HEK293 (cell line): ENCODE measurements at regions not wholly inside any gene's neighbourhood (a gene's known extent, or its start where the extent isn't known, plus 50 kb on each side); places are given as distances from the start of the nearest gene placed in this dataset.

Experiments used
- CTCF ChIA-PET: fragments of 350-600 bp; formaldehyde crosslinking; extraction: SDS; loops from one replicate; lab custom pipeline; 2021; ENCODE audit warnings: antibody characterized with exemption; lab: Yijun Ruan, JAX
- POLR2A ChIA-PET: fragments of 300-600 bp; formaldehyde crosslinking; extraction: SDS; loops from one replicate; lab custom pipeline; 2020; ENCODE audit warnings: antibody characterized with exemption, inconsistent platforms; lab: Yijun Ruan, JAX
- H3K27ac ChIP-seq: fragments of 200-500 bp; sonication (Bioruptor generic); 2 replicates; pipeline ENCODE4 v1.5.1; 2014; ENCODE audit warnings: low read depth, low read length, control low read depth, inconsistent platforms; ENCODE audit errors: extremely low read depth
- H3K36me3 ChIP-seq, 2 experiments: fragments of 200-500 bp in 1 of 2; sonication (Bioruptor generic) in 1 of 2; 1 replicate in 1 of 2; 2 replicates in 1 of 2; pipeline ENCODE4 v1.5.1; 2014 to 2017; ENCODE audit warnings: inconsistent platforms in 2 of 2, low read length in 2 of 2; ENCODE audit not compliant: control insufficient read depth in 2 of 2, insufficient read depth in 1 of 2
- H3K4me1 ChIP-seq: fragments of 200-500 bp; sonication (Bioruptor generic); 2 replicates; pipeline ENCODE4 v1.5.1; 2014; ENCODE audit warnings: mild to moderate bottlenecking, low read length, inconsistent platforms; ENCODE audit not compliant: control insufficient read depth, insufficient read depth
- H3K4me3 ChIP-seq: 2 replicates; pipeline ENCODE4 v1.5.1; 2011; ENCODE audit warnings: low read depth, mild to moderate bottlenecking, control low read depth, low read length, moderate library complexity
- H3K9me3 ChIP-seq: fragments of 200-500 bp; sonication (Bioruptor generic); 2 replicates; pipeline ENCODE4 v1.5.1; 2014; ENCODE audit warnings: low read depth, low read length, inconsistent platforms; ENCODE audit not compliant: control insufficient read depth, insufficient read depth
- BCL11A ChIP-seq: fragments of 450-650 bp; formaldehyde crosslinking; IDR thresholded peaks from 2 replicates; pipeline ENCODE4 v1.5.1; 2016; ENCODE audit warnings: low read depth, missing biosample characterization, missing genetic modification characterization
- FEZF1 ChIP-seq: fragments of 450-650 bp; formaldehyde crosslinking; IDR thresholded peaks from 2 replicates; pipeline ENCODE4 v1.5.1; 2016; ENCODE audit warnings: missing biosample characterization, missing genetic modification characterization
- KLF10 ChIP-seq: fragments of 450-650 bp; IDR thresholded peaks from 2 replicates; pipeline ENCODE4 v1.5.1; 2018; ENCODE audit warnings: missing biosample characterization, mild to moderate bottlenecking, missing genetic modification characterization
- KLF8 ChIP-seq: fragments of 450-650 bp; formaldehyde crosslinking; IDR thresholded peaks from 2 replicates; pipeline ENCODE4 v1.5.1; 2016; ENCODE audit warnings: missing biosample characterization, missing genetic modification characterization
- OVOL3 ChIP-seq: fragments of 450-650 bp; formaldehyde crosslinking; IDR thresholded peaks from 2 replicates; pipeline ENCODE4 v1.5.1; 2016; ENCODE audit warnings: missing biosample characterization, missing genetic modification characterization
- PRDM1 ChIP-seq: fragments of 450-650 bp; formaldehyde crosslinking; IDR thresholded peaks from 2 replicates; pipeline ENCODE4; 2016; ENCODE audit warnings: missing biosample characterization, missing genetic modification characterization
- SP3 ChIP-seq: fragments of 450-650 bp; formaldehyde crosslinking; IDR thresholded peaks from 2 replicates; pipeline ENCODE4 v1.5.1; 2016; ENCODE audit warnings: missing biosample characterization, missing genetic modification characterization
- SP7 ChIP-seq: fragments of 450-650 bp; formaldehyde crosslinking; IDR thresholded peaks from 2 replicates; pipeline ENCODE4 v1.5.1; 2016; ENCODE audit warnings: missing biosample characterization, missing genetic modification characterization
- WT1 ChIP-seq: fragments of 450-650 bp; formaldehyde crosslinking; IDR thresholded peaks from 2 replicates; pipeline ENCODE4 v1.5.1; 2016; ENCODE audit warnings: missing biosample characterization, missing genetic modification characterization
- ZBTB20 ChIP-seq: fragments of 450-650 bp; formaldehyde crosslinking; IDR thresholded peaks from 2 replicates; pipeline ENCODE4 v1.5.1; 2016; ENCODE audit warnings: missing biosample characterization, missing genetic modification characterization
- ZBTB48 ChIP-seq: fragments of 450-650 bp; formaldehyde crosslinking; IDR thresholded peaks from 2 replicates; pipeline ENCODE4 v1.5.1; 2016; ENCODE audit warnings: missing biosample characterization, missing genetic modification characterization
- ZNF133 ChIP-seq: fragments of 450-650 bp; formaldehyde crosslinking; IDR thresholded peaks from 2 replicates; pipeline ENCODE4 v1.5.1; 2016; ENCODE audit warnings: missing biosample characterization, missing genetic modification characterization
- ZNF341 ChIP-seq: fragments of 450-650 bp; formaldehyde crosslinking; IDR thresholded peaks from 2 replicates; pipeline ENCODE4; 2016; ENCODE audit warnings: low read depth, missing biosample characterization, missing genetic modification characterization
- ZNF350 ChIP-seq: fragments of 450-650 bp; formaldehyde crosslinking; IDR thresholded peaks from 2 replicates; pipeline ENCODE4 v1.5.0; 2017; ENCODE audit warnings: missing biosample characterization, mild to moderate bottlenecking, missing genetic modification characterization
- ZNF366 ChIP-seq: fragments of 450-650 bp; formaldehyde crosslinking; conservative IDR thresholded peaks from 2 replicates; pipeline ENCODE4 v1.5.1; 2016; ENCODE audit warnings: missing biosample characterization, missing genetic modification characterization
- ZNF37A ChIP-seq: fragments of 450-650 bp; IDR thresholded peaks from 2 replicates; pipeline ENCODE4 v1.5.1; 2018; ENCODE audit warnings: missing biosample characterization, missing genetic modification characterization
- ZNF558 ChIP-seq: fragments of 450-650 bp; formaldehyde crosslinking; IDR thresholded peaks from 2 replicates; pipeline ENCODE4 v1.5.1; 2016; ENCODE audit warnings: missing biosample characterization, missing genetic modification characterization
- ZNF600 ChIP-seq: fragments of 450-650 bp; formaldehyde crosslinking; IDR thresholded peaks from 2 replicates; pipeline ENCODE4 v1.5.1; 2016; ENCODE audit warnings: missing biosample characterization, missing genetic modification characterization
- ZNF843 ChIP-seq: fragments of 450-650 bp; formaldehyde crosslinking; IDR thresholded peaks from 2 replicates; pipeline ENCODE4 v1.5.1; 2016; ENCODE audit warnings: missing biosample characterization, missing genetic modification characterization
- ZSCAN16 ChIP-seq: fragments of 450-650 bp; formaldehyde crosslinking; IDR thresholded peaks from 2 replicates; pipeline ENCODE4 v1.5.1; 2016; ENCODE audit warnings: missing biosample characterization, missing genetic modification characterization
- ZXDB ChIP-seq: fragments of 450-650 bp; formaldehyde crosslinking; IDR thresholded peaks from 2 replicates; pipeline ENCODE4 v1.5.1; 2016; ENCODE audit warnings: missing biosample characterization, missing genetic modification characterization
- TF ChIP-seq, protein P1 (sequence below): fragments of 450-650 bp; formaldehyde crosslinking; IDR thresholded peaks from 2 replicates; pipeline ENCODE4 v1.5.1; 2016; ENCODE audit warnings: missing biosample characterization, missing genetic modification characterization
- TF ChIP-seq, protein P2 (sequence below): fragments of 450-650 bp; formaldehyde crosslinking; IDR thresholded peaks from 2 replicates; pipeline ENCODE4 v1.5.1; 2016; ENCODE audit warnings: missing biosample characterization, missing genetic modification characterization
- TF ChIP-seq, protein P3 (sequence below): fragments of 450-650 bp; formaldehyde crosslinking; IDR thresholded peaks from 2 replicates; pipeline ENCODE4 v1.5.1; 2016; ENCODE audit warnings: missing biosample characterization, missing genetic modification characterization
- TF ChIP-seq, protein P4 (sequence below): fragments of 450-650 bp; IDR thresholded peaks from 2 replicates; pipeline ENCODE4 v1.5.1; 2018; ENCODE audit warnings: missing biosample characterization, mild to moderate bottlenecking, missing genetic modification characterization
- TF ChIP-seq, protein P5 (sequence below): fragments of 450-650 bp; formaldehyde crosslinking; IDR thresholded peaks from 2 replicates; pipeline ENCODE4 v1.5.1; 2017; ENCODE audit warnings: missing biosample characterization, missing genetic modification characterization
- TF ChIP-seq, protein P6 (sequence below): fragments of 450-650 bp; formaldehyde crosslinking; IDR thresholded peaks from 2 replicates; pipeline ENCODE4 v1.5.1; 2017; ENCODE audit warnings: missing biosample characterization, missing genetic modification characterization
- TF ChIP-seq, protein P7 (sequence below): fragments of 450-650 bp; formaldehyde crosslinking; IDR thresholded peaks from 2 replicates; pipeline ENCODE4 v1.5.1; 2016; ENCODE audit warnings: missing biosample characterization, missing genetic modification characterization

DNA sequence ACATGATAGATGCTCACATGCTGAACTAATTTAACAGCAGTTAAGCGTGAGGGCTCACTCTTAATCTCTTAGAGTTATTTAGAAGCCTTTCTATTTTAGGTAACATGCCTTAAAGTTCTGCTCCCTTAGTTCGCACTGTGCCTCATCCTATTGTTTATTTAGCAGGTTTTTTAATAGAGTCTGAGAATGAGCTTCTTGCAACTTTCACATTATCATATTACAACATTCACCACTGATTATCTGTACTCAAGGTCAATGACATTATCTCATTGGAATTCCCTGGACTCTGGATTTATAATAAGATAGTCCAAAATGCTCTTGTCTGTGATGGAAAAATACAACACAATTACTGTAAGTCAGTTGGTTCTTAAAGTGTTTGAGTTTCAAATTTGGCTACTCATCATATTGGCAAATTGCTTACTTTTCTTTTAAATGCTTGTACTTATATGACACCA is 183.6 kb upstream of the SLC38A2 start:
- Histone ChIP-seq H3K4me1 (peaks cover 9% of the 10 kb centered on the region), H3K27ac (no peak overlapping the region), H3K9me3 (no peaks in the 10 kb centered on the region), H3K36me3 (no peaks in the 10 kb centered on the region), H3K4me3 (no peak overlapping the region)
- POLR2A ChIA-PET = interaction anchor here (0.7 kb wide), 1 partner anchor 62 kb away, joined by 3 read pairs; no protein-coding TSS in a partner anchor
- CTCF ChIA-PET = no interaction called here
- TF ChIP-seq ZNF350 (tag by site-specific recombination) (0 out of 2 replicates have a peak, but pooled peaks have one; percentile 33), ZBTB48 (peak; percentile 51), BCL11A (tag by site-specific recombination) (peak; percentile 89), ZNF133 (tag by site-specific recombination) (no peak), ZXDB (tag by site-specific recombination) (peak; percentile 61; the same call in 1 of the 2 replicates), ZNF37A (no peak), KLF10 (peak; percentile 34; the same call in 1 of the 2 replicates), ZBTB20 (tag by site-specific recombination) (peak; percentile 98), ZNF843 (tag by site-specific recombination) (peak; percentile 77), ZNF341 (tag by site-specific recombination) (no peak), SP7 (peak; percentile 86), OVOL3 (tag by site-specific recombination) (no peak), ZNF558 (peak; percentile 90), WT1 (tag by site-specific recombination) (peak; percentile 40; the same call in 1 of the 2 replicates), ZNF366 (tag by site-specific recombination) (peak; percentile 88), SP3 (peak; percentile 63), ZNF600 (tag by site-specific recombination) (0 out of 2 replicates have a peak, but pooled peaks have one; percentile 20), FEZF1 (tag by site-specific recombination) (peak; percentile 16; the same call in 1 of the 2 replicates), PRDM1 (peak; percentile 43; the same call in 1 of the 2 replicates), ZSCAN16 (tag by site-specific recombination) (no peak), KLF8 (peak; percentile 55; the same call in 1 of the 2 replicates)
- TF ChIP-seq, protein P1, sequence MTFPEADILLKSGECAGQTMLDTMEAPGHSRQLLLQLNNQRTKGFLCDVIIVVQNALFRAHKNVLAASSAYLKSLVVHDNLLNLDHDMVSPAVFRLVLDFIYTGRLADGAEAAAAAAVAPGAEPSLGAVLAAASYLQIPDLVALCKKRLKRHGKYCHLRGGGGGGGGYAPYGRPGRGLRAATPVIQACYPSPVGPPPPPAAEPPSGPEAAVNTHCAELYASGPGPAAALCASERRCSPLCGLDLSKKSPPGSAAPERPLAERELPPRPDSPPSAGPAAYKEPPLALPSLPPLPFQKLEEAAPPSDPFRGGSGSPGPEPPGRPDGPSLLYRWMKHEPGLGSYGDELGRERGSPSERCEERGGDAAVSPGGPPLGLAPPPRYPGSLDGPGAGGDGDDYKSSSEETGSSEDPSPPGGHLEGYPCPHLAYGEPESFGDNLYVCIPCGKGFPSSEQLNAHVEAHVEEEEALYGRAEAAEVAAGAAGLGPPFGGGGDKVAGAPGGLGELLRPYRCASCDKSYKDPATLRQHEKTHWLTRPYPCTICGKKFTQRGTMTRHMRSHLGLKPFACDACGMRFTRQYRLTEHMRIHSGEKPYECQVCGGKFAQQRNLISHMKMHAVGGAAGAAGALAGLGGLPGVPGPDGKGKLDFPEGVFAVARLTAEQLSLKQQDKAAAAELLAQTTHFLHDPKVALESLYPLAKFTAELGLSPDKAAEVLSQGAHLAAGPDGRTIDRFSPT (tag by site-specific recombination) = peak; percentile 87
- TF ChIP-seq, protein P2, sequence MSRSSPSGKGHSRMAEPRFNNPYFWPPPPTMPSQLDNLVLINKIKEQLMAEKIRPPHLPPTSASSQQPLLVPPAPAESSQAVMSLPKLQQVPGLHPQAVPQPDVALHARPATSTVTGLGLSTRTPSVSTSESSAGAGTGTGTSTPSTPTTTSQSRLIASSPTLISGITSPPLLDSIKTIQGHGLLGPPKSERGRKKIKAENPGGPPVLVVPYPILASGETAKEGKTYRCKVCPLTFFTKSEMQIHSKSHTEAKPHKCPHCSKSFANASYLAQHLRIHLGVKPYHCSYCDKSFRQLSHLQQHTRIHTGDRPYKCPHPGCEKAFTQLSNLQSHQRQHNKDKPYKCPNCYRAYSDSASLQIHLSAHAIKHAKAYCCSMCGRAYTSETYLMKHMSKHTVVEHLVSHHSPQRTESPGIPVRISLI = peak; percentile 89
- TF ChIP-seq, protein P3, sequence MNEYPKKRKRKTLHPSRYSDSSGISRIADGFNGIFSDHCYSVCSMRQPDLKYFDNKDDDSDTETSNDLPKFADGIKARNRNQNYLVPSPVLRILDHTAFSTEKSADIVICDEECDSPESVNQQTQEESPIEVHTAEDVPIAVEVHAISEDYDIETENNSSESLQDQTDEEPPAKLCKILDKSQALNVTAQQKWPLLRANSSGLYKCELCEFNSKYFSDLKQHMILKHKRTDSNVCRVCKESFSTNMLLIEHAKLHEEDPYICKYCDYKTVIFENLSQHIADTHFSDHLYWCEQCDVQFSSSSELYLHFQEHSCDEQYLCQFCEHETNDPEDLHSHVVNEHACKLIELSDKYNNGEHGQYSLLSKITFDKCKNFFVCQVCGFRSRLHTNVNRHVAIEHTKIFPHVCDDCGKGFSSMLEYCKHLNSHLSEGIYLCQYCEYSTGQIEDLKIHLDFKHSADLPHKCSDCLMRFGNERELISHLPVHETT (tag by site-specific recombination) = peak; percentile 66
- TF ChIP-seq, protein P4, sequence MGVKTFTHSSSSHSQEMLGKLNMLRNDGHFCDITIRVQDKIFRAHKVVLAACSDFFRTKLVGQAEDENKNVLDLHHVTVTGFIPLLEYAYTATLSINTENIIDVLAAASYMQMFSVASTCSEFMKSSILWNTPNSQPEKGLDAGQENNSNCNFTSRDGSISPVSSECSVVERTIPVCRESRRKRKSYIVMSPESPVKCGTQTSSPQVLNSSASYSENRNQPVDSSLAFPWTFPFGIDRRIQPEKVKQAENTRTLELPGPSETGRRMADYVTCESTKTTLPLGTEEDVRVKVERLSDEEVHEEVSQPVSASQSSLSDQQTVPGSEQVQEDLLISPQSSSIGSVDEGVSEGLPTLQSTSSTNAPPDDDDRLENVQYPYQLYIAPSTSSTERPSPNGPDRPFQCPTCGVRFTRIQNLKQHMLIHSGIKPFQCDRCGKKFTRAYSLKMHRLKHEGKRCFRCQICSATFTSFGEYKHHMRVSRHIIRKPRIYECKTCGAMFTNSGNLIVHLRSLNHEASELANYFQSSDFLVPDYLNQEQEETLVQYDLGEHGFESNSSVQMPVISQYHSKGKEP = peak; percentile 83
- TF ChIP-seq, protein P5, sequence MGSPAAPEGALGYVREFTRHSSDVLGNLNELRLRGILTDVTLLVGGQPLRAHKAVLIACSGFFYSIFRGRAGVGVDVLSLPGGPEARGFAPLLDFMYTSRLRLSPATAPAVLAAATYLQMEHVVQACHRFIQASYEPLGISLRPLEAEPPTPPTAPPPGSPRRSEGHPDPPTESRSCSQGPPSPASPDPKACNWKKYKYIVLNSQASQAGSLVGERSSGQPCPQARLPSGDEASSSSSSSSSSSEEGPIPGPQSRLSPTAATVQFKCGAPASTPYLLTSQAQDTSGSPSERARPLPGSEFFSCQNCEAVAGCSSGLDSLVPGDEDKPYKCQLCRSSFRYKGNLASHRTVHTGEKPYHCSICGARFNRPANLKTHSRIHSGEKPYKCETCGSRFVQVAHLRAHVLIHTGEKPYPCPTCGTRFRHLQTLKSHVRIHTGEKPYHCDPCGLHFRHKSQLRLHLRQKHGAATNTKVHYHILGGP (tag by site-specific recombination) = 0 out of 2 replicates have a peak, but pooled peaks have one; percentile 35
- TF ChIP-seq, protein P6, sequence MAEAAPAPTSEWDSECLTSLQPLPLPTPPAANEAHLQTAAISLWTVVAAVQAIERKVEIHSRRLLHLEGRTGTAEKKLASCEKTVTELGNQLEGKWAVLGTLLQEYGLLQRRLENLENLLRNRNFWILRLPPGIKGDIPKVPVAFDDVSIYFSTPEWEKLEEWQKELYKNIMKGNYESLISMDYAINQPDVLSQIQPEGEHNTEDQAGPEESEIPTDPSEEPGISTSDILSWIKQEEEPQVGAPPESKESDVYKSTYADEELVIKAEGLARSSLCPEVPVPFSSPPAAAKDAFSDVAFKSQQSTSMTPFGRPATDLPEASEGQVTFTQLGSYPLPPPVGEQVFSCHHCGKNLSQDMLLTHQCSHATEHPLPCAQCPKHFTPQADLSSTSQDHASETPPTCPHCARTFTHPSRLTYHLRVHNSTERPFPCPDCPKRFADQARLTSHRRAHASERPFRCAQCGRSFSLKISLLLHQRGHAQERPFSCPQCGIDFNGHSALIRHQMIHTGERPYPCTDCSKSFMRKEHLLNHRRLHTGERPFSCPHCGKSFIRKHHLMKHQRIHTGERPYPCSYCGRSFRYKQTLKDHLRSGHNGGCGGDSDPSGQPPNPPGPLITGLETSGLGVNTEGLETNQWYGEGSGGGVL = 0 out of 2 replicates have a peak, but pooled peaks have one; percentile 36
- TF ChIP-seq, protein P7, sequence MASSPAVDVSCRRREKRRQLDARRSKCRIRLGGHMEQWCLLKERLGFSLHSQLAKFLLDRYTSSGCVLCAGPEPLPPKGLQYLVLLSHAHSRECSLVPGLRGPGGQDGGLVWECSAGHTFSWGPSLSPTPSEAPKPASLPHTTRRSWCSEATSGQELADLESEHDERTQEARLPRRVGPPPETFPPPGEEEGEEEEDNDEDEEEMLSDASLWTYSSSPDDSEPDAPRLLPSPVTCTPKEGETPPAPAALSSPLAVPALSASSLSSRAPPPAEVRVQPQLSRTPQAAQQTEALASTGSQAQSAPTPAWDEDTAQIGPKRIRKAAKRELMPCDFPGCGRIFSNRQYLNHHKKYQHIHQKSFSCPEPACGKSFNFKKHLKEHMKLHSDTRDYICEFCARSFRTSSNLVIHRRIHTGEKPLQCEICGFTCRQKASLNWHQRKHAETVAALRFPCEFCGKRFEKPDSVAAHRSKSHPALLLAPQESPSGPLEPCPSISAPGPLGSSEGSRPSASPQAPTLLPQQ (tag by site-specific recombination) = peak; percentile 58
